ENCODE measurements at regions not wholly inside any gene's neighbourhood (a gene's known extent, or its start where the extent isn't known, plus 50 kb on each side); places are given as distances from the start of the nearest gene placed in this dataset.

DNA sequence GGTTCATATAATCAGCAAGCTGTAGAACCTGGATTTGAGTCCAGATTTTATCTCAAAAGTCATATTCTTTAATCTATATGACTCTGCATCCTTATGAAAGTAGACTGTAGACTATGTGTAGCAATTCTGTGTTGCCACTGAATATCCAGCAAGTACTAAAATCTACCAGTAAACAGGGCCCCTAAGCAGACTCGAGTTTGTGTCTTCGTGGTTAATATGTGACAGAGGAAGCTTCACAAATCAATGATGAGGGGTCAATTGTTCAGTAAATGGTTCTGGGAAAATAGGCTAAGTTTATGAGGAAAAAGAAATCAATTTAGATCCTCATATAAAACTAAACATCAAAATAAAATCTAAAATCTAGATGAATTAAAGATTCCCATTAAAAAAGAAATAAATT lies 648.5 kb upstream of the KIRREL3 start:
- no peak for DNase-seq (ENCODE audit: low read depth)

DNA sequence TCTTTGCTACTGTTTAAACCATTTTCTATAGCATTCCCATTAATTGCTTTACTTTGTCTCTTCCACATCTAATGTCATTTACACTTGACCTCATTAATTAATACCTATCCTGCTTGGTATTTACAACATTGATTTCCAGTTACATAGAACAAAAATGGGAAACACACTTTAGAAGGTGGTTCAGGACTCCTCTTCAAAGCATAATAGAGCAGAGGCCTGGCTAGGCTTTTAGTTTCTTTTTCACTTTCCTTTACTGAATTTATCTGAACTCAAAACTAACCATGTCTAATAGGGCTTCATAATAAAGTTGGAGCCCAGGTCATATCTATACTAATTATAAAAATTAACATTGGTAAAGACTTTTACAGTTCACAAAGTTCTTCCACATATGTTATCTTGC lies 648.0 kb upstream of the KIRREL3 start:
- DNase-seq (ENCODE audit: low read depth) = no peak

- DNase-seq (ENCODE audit: low read depth) = no peak
These were observed 643.8 kb upstream of the KIRREL3 start for GRCh38 chr11:127644366-127644765.

DNA sequence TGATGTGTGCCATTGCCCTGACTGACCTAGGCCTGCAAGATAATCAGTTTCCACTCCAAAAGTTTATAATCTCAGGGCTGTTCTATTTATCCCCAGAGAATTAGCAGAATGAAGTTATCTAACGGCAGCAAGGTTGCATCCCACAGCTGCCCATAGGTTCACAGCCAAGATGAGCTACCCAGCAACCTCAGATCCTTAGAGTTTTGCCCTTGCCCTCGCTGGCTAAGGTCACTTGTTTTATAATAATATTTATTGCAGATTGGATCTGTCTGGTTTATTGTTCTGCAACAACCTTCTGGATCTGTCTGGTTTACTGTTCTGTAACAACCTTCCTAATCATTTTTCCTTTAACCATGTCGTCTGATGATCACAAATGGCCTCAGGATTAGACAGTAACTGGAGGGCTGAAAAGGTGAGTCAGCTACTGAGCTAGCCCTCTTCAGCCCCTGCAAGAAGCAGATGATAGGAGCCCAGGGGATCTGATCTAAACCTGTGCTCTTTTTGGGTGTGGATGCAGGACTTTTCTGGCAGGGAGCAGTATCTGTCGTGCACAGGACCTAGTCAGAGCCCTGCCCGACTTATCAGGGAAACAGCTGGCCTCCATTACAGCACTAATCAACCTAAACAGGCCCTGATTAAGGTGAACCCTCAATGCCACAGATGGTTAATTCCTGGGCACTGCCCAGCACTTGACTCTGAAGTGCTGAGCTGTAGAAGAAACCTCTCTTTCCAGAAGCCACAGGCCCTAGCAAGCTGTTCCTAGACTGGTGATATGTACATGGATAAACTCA lies 642.9 kb upstream of the KIRREL3 start:
- DNase-seq (ENCODE audit: low read depth) = no peak

- DNase-seq (ENCODE audit: low read depth) = peak; percentile 80
These were observed 640.2 kb upstream of the KIRREL3 start for GRCh38 chr11:127640561-127641451.

DNA sequence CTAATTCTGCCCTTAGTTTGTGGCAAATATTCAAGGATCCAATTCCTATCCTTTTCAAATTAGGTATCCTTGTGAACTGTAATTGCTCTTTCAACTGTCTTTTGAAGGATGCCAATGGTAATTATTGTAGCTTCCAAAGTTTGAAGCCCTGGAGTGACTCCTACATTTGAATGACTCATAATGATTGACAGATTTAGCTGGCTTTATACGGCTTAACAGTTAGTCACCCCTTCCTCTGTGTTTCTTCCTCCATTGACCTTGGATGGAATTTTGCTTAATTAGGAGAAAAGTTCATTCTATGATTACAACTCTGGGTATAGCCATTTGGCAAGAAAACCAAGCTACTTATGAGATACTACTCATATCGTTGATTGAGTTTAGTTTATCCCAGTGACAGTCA lies 639.3 kb upstream of the KIRREL3 start:
- peak; percentile 80 for DNase-seq (ENCODE audit: low read depth)

DNA sequence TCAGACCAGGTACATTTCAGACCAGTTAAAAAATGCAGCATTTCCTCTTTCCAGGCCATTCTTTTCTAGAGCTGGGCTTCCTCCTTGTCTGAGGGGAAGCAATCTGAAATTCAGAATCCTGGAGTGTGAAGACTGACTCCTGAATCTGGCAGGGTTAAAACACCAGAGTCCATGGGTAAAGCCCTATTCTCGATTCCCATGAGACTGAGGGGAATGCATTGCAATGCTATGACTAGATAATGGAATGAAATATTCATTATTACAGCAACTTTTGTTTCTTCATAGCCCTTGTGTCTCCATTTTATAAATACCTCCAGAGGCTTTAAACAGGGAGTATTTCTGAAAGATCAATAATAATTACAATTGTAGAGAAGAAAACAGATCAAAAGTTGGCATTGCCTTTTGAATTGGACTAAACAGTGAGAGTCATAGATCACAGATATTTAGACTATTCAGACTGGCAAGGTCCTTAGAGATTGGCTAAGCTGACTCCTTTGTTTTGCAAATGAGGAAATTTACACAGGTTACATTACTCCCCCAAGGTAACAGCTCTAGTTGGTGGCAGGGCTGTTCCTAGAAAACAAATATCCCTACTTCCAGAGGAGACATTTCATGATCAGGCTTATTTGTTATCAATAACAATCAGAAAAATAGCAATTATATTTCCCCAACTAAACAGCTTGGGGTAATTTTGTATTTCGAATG lies 632.6 kb upstream of the KIRREL3 start:
- DNase-seq (ENCODE audit: low read depth) = no peak

- no peak for DNase-seq (ENCODE audit: low read depth)
These were observed 632.0 kb upstream of the KIRREL3 start for GRCh38 chr11:127632546-127632945.

DNA sequence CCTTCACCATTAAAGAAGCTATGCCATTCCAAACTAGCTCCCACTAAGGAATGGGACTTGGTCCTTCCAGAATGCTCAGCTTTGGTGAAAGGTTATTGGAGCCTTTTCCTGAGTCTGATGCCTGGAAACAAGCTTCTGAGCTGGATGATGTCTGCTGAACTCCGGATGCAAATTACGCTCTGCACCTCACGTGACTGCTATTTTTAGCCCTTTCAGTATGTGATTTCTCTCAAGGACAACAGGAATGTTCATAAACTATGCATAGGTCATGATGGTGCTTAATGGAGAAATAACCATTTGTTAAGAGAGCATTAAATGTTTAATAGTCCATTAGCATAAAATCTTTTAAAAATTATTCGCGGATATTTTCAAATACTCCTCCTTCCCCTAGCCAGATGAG lies 631.4 kb upstream of the KIRREL3 start:
- DNase-seq (ENCODE audit: low read depth) = no peak

DNA sequence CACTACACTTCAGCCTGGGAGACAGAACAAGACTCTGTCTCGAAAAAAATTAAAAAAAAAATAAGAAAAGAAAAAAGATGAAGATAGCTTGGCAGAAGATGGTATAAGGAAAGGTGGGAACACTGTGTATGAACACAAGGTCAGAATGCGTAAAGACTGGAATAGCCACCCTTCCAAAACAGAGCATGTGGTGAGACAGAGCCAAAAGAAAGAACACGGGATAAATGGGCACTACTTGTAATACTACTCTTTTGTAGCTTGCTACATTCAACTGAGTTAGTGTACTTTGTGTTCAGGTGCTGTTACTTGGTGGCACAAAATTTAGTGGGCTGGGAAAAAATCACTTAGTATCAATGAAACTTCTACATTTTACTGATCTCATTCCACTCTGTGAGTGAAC lies 628.6 kb upstream of the KIRREL3 start:
- DNase-seq (ENCODE audit: low read depth) = no peak

DNA sequence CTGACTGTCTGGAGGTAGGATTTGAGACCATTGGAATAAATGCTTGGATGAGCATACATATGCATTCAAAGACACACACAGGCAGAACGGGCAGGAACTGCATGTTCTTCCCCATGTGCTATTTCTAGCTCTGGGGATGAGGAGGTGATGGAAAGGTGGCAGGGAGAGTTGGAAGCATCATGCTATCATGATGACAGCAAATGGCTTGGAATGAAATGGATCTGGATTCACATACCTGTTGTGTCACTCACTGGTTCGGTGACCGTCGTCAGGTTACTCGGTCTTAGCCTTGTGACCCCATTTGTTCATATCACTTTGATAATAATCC lies 627.9 kb upstream of the KIRREL3 start:
- DNase-seq (ENCODE audit: low read depth) = no peak

DNA sequence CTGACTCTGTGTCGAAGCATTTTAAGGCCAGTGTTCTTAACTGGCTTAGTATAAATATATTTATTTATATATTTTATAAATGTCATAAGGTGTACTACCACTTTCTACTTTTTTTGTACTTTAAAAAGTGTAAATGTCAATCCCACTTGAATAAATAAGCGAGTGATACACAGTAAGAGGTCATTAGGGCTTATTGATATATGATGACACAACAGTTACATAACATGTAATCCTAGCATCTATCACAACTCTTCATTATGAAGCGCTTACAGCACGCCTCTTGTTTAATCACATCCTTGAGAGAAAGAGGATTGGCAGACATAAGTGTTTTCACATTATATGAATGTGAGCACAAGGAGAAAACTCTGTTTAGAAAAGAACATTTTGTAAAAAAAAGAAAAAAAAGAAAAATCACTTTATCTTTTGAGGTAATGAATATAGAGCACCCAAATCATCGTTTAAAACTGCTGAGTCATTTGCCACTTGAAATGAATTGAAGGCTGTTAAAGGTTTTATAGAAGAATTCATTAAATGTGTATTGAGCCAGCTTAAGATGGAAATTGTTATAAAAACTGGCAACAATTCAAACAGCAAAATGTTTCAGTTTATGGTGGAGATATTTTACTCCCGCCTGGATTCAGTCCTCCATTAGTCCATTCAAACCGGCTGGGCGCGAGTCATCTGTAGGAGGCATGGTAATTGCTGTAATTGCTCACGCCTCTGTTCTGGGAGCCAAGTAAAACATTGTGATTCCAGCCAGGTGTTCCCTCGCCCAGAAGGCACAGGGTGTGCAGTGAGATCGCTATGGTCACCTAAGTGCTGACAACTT lies 627.3 kb upstream of the KIRREL3 start:
- peak; percentile 56 for DNase-seq (ENCODE audit: low read depth)

DNA sequence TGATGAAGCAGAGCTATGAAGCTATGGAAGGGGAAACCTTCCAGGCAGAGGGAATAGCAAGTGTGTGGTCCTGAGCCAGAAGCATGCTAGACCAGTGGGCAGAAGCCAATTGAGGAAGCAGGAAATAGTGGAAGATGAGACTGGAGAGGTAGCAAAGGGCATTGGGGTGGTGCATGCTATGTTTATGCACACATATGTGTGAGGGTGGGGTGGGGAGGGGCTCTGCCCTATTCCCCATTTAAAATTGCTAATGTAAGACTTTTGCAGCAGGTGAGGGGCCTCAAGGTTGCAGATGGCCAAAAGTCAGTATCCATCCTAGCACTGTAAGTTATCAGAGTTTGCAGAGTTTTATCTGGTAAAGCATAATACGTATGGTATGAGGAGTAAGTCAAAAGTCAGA lies 626.6 kb upstream of the KIRREL3 start:
- no peak for DNase-seq (ENCODE audit: low read depth)

DNA sequence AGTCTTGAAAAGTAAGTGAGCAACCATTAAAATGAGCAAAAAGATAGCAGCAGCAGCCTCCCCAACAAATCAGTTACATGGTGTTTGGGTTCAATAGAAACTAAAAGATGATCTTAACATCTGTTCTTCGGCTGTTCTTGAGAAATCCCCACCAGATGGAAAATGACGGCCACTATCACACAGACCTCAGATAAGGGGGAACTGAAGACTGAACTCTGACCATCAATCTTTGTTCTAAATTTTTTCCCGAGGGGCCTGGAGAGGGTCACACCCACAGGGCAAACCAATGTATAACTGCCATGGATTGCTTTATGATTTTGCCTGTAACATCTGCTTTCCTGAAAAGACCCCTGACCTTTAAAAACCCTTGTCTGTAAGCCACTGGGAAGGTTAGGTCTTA lies 624.8 kb upstream of the KIRREL3 start:
- no peak for DNase-seq (ENCODE audit: low read depth)

GRCh38 chr11:127624306-127624856 lies 623.8 kb upstream of the KIRREL3 start:
- DNase-seq (ENCODE audit: low read depth) = no peak

- DNase-seq (ENCODE audit: low read depth) = no peak
These were observed 622.1 kb upstream of the KIRREL3 start for GRCh38 chr11:127622686-127623085.

DNA sequence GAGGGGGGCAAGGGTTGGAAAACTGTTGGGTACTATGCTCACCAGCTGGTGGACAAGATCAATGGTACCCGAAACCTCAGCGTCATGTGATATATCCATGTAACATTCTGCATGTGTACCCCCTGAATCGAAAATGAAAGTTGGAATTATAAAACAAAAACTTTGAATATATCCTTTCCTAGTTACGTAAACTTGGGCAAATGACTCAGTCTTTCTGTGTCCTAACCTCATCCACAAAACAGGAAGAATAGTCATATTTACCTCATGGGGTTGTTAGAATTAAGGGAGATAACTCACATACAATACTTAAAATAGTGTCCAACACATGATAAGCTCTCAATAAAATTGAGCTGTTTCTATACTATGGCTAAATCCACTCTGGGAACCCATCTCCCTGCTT lies 620.1 kb upstream of the KIRREL3 start:
- peak; percentile 78 for DNase-seq (ENCODE audit: low read depth)

DNA sequence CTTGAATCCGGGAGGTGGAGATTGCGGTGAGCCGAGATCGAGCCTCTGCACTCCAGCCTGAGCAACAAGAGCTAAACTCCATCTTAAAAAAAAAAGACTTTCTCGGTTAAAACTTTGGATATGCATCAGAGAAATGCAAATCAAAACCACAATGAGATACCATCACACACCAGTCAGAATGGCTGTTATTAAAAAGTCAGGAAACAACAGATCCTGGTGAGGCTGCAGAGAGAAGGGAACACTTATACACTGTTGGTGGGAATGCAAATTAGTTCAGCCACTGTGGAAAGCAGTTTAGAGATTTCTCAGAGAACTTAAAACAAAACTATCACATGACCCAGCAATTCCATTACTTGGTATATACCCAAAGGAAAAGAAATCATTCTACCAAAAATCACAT lies 619.4 kb upstream of the KIRREL3 start:
- peak; percentile 74 for DNase-seq (ENCODE audit: low read depth)

DNA sequence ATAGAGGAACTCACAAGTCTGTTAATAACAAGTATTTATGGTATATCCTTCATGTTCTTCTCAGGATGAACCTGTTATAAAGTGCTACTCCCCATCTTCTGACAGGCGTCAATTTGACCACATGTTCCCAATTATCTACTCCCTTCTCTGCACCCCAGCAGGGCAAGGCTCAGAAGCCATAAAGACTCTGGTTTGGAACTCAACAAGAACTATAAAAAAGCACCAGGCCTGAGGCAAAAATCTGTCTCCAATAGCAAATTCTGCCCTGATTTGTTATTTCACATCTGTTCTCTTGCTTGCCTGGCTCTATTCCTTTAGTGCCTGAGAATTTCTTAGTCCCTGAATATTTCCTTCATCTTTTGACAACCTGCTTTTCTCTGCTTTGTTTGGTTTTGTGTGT lies 618.2 kb upstream of the KIRREL3 start:
- DNase-seq (ENCODE audit: low read depth) = no peak

- no peak for DNase-seq (ENCODE audit: low read depth)
These were observed 615.6 kb upstream of the KIRREL3 start for GRCh38 chr11:127616158-127616557.

DNA sequence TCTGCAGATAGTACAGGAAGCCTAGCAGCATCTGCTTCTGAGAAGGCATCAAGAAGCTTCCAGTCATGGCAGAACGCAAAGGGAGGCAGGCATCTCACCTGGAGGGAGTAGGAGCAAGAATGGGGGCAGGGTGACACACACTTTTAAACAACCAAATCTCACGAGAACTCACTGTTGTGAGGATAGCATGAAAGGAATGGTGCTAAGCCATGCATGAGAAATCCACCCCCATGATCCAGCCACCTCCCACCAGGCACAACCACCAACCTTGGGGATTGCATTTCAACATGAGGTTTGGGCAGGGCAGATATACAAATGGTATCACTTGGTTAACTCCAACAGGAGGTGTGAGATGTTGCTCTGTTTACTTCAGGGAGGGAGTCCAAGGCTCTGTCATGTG lies 612.0 kb upstream of the KIRREL3 start:
- no peak for DNase-seq (ENCODE audit: low read depth)
